BLaER1 treated with 17β-estradiol and CSF1 and Interleukin-3, amounts not matched to agents 10 nM and 100 nM (cell line): ENCODE measurements at regions not wholly inside any gene's neighbourhood (a gene's known extent, or its start where the extent isn't known, plus 50 kb on each side); places are given as distances from the start of the nearest gene placed in this dataset.
A peak's percentile ranks its signal among the peaks of the same experiment; 100 is the strongest.
"Not testable (repeated sequence)": the region's sequence is repeated elsewhere in the genome, so short reads cannot be mapped to it uniquely, and the experiment has no call there.

Source experiments
- H3K27ac ChIP-seq, 11 experiments: shearing (Covaris generic); formaldehyde crosslinking; 2 replicates each; pipeline ENCODE4 v1.8.1; 2022
- H3K27me3 ChIP-seq, 11 experiments: shearing (Covaris generic); formaldehyde crosslinking; 2 replicates each; pipeline ENCODE4 v1.8.1; 2022
- H3K36me3 ChIP-seq, 11 experiments: shearing (Covaris generic); formaldehyde crosslinking; 2 replicates each; pipeline ENCODE4 v1.8.1; 2022
- H3K4me1 ChIP-seq, 10 experiments: shearing (Covaris generic); formaldehyde crosslinking; 2 replicates each; pipeline ENCODE4 v1.8.1; 2022
- H3K4me2 ChIP-seq, 11 experiments: shearing (Covaris generic); formaldehyde crosslinking; 2 replicates each; pipeline ENCODE4 v1.8.1; 2022
- H3K4me3 ChIP-seq, 10 experiments: shearing (Covaris generic); formaldehyde crosslinking; 2 replicates each; pipeline ENCODE4 v1.8.1; 2022
- H3K9ac ChIP-seq, 11 experiments: shearing (Covaris generic); formaldehyde crosslinking; 2 replicates each; pipeline ENCODE4 v1.8.1; 2022
- H3K9me3 ChIP-seq, 11 experiments: shearing (Covaris generic); formaldehyde crosslinking; replicated peaks in 1 of 11; 2 replicates each; pipeline ENCODE4 v1.8.1; 2022
- H4K20me1 ChIP-seq, 11 experiments: shearing (Covaris generic); formaldehyde crosslinking; 2 replicates each; pipeline ENCODE4 v1.8.1; 2022
- Cebpa-rat ChIP-seq, 11 experiments: shearing (Covaris generic); IDR thresholded peaks; 2 replicates each; pipeline ENCODE4 v1.8.1; 2022

- Histone ChIP-seq H4K20me1 (no peaks in the 10 kb centered on the region), H3K9ac (no peak overlapping the region), H3K36me3 (no peaks in the 10 kb centered on the region), H3K4me3 (no peak overlapping the region), H3K4me2 (no peak overlapping the region), H3K4me1 (peaks cover 0 to 12% (median 6%) of the 10 kb centered on the region in 10 experiments; a peak in 11 of 20 replicates), H3K27ac (no peak overlapping the region), H3K27me3 (no peaks in the 10 kb centered on the region), H3K9me3 (no peaks in the 10 kb centered on the region)
- no peak for TF ChIP-seq Cebpa-rat (IDR thresholded peaks at IDR 0.05)
Measured at GRCh38 chr4:157702831-157703230, 470.0 kb downstream of the GASK1B start.

GRCh38 chr4:157701695-157701994, 471.2 kb downstream of the GASK1B start:
- no peaks in the 10 kb centered on the region for H4K20me1 ChIP-seq
- H3K4me1 ChIP-seq: peaks cover 0 to 12% (median 6%) of the 10 kb centered on the region in 10 experiments; a peak in 11 of 20 replicates
- peak overlapping the region in 7 of 11 experiments; percentile 28 to 47 (median 35); a peak in 10 of 22 replicates for H3K4me2 ChIP-seq
- H3K27ac ChIP-seq: no peak overlapping the region
- H3K9ac ChIP-seq: no peak overlapping the region
- no peak for TF ChIP-seq Cebpa-rat (IDR thresholded peaks at IDR 0.05)
- no peaks in the 10 kb centered on the region for H3K27me3 ChIP-seq
- no peaks in the 10 kb centered on the region for H3K9me3 ChIP-seq
- no peak overlapping the region for H3K4me3 ChIP-seq
- H3K36me3 ChIP-seq: no peaks in the 10 kb centered on the region

- Histone ChIP-seq H3K36me3 (no peaks in the 10 kb centered on the region), H3K4me1 (peaks cover 0 to 12% (median 6%) of the 10 kb centered on the region in 10 experiments; a peak in 11 of 20 replicates), H3K27me3 (no peaks in the 10 kb centered on the region), H3K9ac (no peak overlapping the region), H4K20me1 (no peaks in the 10 kb centered on the region), H3K9me3 (no peaks in the 10 kb centered on the region), H3K4me2 (peak overlapping the region in 7 of 11 experiments; percentile 28 to 47 (median 35); a peak in 10 of 22 replicates), H3K27ac (no peak overlapping the region), H3K4me3 (no peak overlapping the region)
- TF ChIP-seq Cebpa-rat (IDR thresholded peaks at IDR 0.05): no peak
Measured at GRCh38 chr4:157700898-157701694, 471.7 kb downstream of the GASK1B start.

GRCh38 chr4:157689476-157689875, 468.9 kb downstream of the GRIA2 start:
- Histone ChIP-seq H3K27me3 (no peaks in the 10 kb centered on the region), H3K4me1 (no peaks in the 10 kb centered on the region), H3K36me3 (no peaks in the 10 kb centered on the region), H3K27ac (no peak overlapping the region), H3K9me3 (peaks cover 0 to 9% (median 0%) of the 10 kb centered on the region in 11 experiments; a peak in 4 of 22 replicates), H3K4me2 (no peak overlapping the region), H3K9ac (no peak overlapping the region), H4K20me1 (no peaks in the 10 kb centered on the region), H3K4me3 (no peak overlapping the region)
- no peak for TF ChIP-seq Cebpa-rat (IDR thresholded peaks at IDR 0.05)

GRCh38 chr4:157687971-157688370, 467.4 kb downstream of the GRIA2 start:
- peaks cover 0 to 9% (median 0%) of the 10 kb centered on the region in 11 experiments; a peak in 4 of 22 replicates for H3K9me3 ChIP-seq
- no peak overlapping the region for H3K4me3 ChIP-seq
- H3K27ac ChIP-seq: no peak overlapping the region
- H3K27me3 ChIP-seq: no peaks in the 10 kb centered on the region
- H3K36me3 ChIP-seq: no peaks in the 10 kb centered on the region
- no peak for TF ChIP-seq Cebpa-rat (IDR thresholded peaks at IDR 0.05)
- H3K4me2 ChIP-seq: no peak overlapping the region
- H4K20me1 ChIP-seq: no peaks in the 10 kb centered on the region
- H3K4me1 ChIP-seq: no peaks in the 10 kb centered on the region
- H3K9ac ChIP-seq: no peak overlapping the region

- Histone ChIP-seq H3K9me3 (peaks cover 10 to 23% (median 18%) of the 10 kb centered on the region in 11 experiments), H3K4me1 (peaks cover 0 to 11% (median 0%) of the 10 kb centered on the region in 10 experiments; a peak in 7 of 20 replicates)
- H3K4me2 ChIP-seq, H3K27ac ChIP-seq, H3K9ac ChIP-seq, H3K36me3 ChIP-seq, H3K4me3 ChIP-seq, H4K20me1 ChIP-seq, H3K27me3 ChIP-seq: not testable (repeated sequence)
Measured at GRCh38 chr4:157679326-157679725, 458.8 kb downstream of the GRIA2 start.

- H3K27ac ChIP-seq: no peak overlapping the region
- H4K20me1 ChIP-seq: no peaks in the 10 kb centered on the region
- TF ChIP-seq Cebpa-rat (IDR thresholded peaks at IDR 0.05): no peak
- no peak overlapping the region for H3K4me3 ChIP-seq
- no peaks in the 10 kb centered on the region for H3K27me3 ChIP-seq
- no peaks in the 10 kb centered on the region for H3K36me3 ChIP-seq
- peaks cover 0 to 11% (median 0%) of the 10 kb centered on the region in 10 experiments; a peak in 7 of 20 replicates for H3K4me1 ChIP-seq
- peaks cover 10 to 23% (median 18%) of the 10 kb centered on the region in 11 experiments for H3K9me3 ChIP-seq
- H3K9ac ChIP-seq: no peak overlapping the region
- H3K4me2 ChIP-seq: no peak overlapping the region
Measured at GRCh38 chr4:157678478-157678877, 457.9 kb downstream of the GRIA2 start.

GRCh38 chr4:157674699-157675098, 454.2 kb downstream of the GRIA2 start:
- Histone ChIP-seq H3K4me3 (no peak overlapping the region), H3K27ac (no peak overlapping the region), H3K9ac (no peak overlapping the region), H3K4me1 (peaks cover 0 to 11% (median 0%) of the 10 kb centered on the region in 10 experiments; a peak in 7 of 20 replicates), H4K20me1 (no peaks in the 10 kb centered on the region), H3K9me3 (peaks cover 10 to 23% (median 18%) of the 10 kb centered on the region in 11 experiments), H3K36me3 (no peaks in the 10 kb centered on the region), H3K27me3 (no peaks in the 10 kb centered on the region), H3K4me2 (peak overlapping the region in 3 of 11 experiments; percentile 28 to 61 (median 57); a peak in 5 of 22 replicates)
- TF ChIP-seq Cebpa-rat (IDR thresholded peaks at IDR 0.05): no peak

GRCh38 chr4:157667836-157668235, 447.3 kb downstream of the GRIA2 start:
- Histone ChIP-seq H3K9ac (no peak overlapping the region), H3K4me2 (no peak overlapping the region), H4K20me1 (no peaks in the 10 kb centered on the region), H3K27me3 (no peaks in the 10 kb centered on the region), H3K27ac (no peak overlapping the region), H3K9me3 (no peaks in the 10 kb centered on the region), H3K4me1 (no peaks in the 10 kb centered on the region), H3K36me3 (no peaks in the 10 kb centered on the region), H3K4me3 (no peak overlapping the region)
- no peak for TF ChIP-seq Cebpa-rat (IDR thresholded peaks at IDR 0.05)

- no peaks in the 10 kb centered on the region for H3K4me1 ChIP-seq
- no peaks in the 10 kb centered on the region for H3K9me3 ChIP-seq
- no peak overlapping the region for H3K4me3 ChIP-seq
- H3K27me3 ChIP-seq: no peaks in the 10 kb centered on the region
- no peak for TF ChIP-seq Cebpa-rat (IDR thresholded peaks at IDR 0.05)
- H4K20me1 ChIP-seq: no peaks in the 10 kb centered on the region
- H3K9ac ChIP-seq: no peak overlapping the region
- H3K4me2 ChIP-seq: no peak overlapping the region
- H3K27ac ChIP-seq: no peak overlapping the region
- no peaks in the 10 kb centered on the region for H3K36me3 ChIP-seq
Measured at GRCh38 chr4:157664726-157665125, 444.2 kb downstream of the GRIA2 start.
